Activated CD4-positive, CD25-positive, alpha-beta regulatory T cell (primary cell): ENCODE measurements at regions not wholly inside any gene's neighbourhood (a gene's known extent, or its start where the extent isn't known, plus 50 kb on each side); places are given as distances from the start of the nearest gene placed in this dataset.

Experiments
- DNase-seq, 4 experiments: peaks; one replicate each; lab custom pipeline; 2025; lab: John Stamatoyannopoulos, UW

GRCh38 chr3:36269274-36269673, 111.0 kb upstream of the STAC start:
- DNase-seq: no peak

- no peak for DNase-seq
Measured at GRCh38 chr3:36282766-36283165, 97.5 kb upstream of the STAC start.

- no peak for DNase-seq
Measured at GRCh38 chr3:36295296-36295695, 85.0 kb upstream of the STAC start.

- no peak for DNase-seq
Measured at GRCh38 chr3:36297195-36297594, 83.1 kb upstream of the STAC start.

GRCh38 chr3:36298188-36298587, 82.1 kb upstream of the STAC start:
- no peak for DNase-seq

GRCh38 chr3:36302158-36302509, 78.2 kb upstream of the STAC start:
- DNase-seq: no peak

GRCh38 chr3:36302626-36303025, 77.7 kb upstream of the STAC start:
- no peak for DNase-seq

GRCh38 chr3:36303286-36303685, 77.0 kb upstream of the STAC start:
- DNase-seq: no peak

- no peak for DNase-seq
Measured at GRCh38 chr3:36305929-36306520, 74.3 kb upstream of the STAC start.

- DNase-seq: no peak
Measured at GRCh38 chr3:36309092-36309491, 71.2 kb upstream of the STAC start.

- DNase-seq: no peak
Measured at GRCh38 chr3:36312351-36312750, 68.0 kb upstream of the STAC start.

- DNase-seq: no peak
Measured at GRCh38 chr3:36317915-36318314, 62.4 kb upstream of the STAC start.

- no peak for DNase-seq
Measured at GRCh38 chr3:36318621-36319200, 61.6 kb upstream of the STAC start.

GRCh38 chr3:36319680-36320079, 60.6 kb upstream of the STAC start:
- no peak for DNase-seq
